ENCODE measurements at regions not wholly inside any gene's neighbourhood (a gene's known extent, or its start where the extent isn't known, plus 50 kb on each side); places are given as distances from the start of the nearest gene placed in this dataset.
A peak's percentile ranks its signal among the peaks of the same experiment; 100 is the strongest.

DNA sequence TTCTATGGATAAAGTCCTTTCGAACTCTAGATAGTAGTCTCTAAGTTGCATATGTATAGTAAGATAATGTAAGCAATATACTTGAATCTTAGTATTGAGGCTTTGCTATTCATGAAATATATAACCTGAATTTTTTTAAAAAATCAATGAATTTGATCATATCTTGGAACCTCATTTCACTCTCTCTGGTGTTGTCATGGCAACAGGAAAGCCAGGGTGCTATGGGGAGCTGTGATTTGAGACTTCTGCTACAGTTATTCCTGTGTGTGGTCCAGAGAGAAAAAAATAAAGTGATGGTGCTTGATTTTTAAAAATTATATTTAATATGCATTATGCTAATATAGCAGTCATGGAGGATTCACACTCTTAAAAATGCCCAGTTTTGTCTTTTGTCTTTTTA lies 508.0 kb downstream of the SNAPC1 start:
- no peak for TF ChIP-seq GTF2A2 (tag; IDR thresholded peaks at IDR 0.05)
- no peak for TF ChIP-seq ZNF23 (CRISPR knock-in tag; IDR thresholded peaks at IDR 0.05)
- TF ChIP-seq SIN3B (IDR thresholded peaks at IDR 0.05; ENCODE audit: low read depth) = no peak
- TF ChIP-seq NCOA6 (IDR thresholded peaks at IDR 0.05) = no peak
- peak; percentile 42 for TF ChIP-seq RFX1 (IDR thresholded peaks at IDR 0.05)
- Histone ChIP-seq H3K4me2 (ENCODE audit: insufficient read depth, low read length) (no peak overlapping the region), H4K20me1 (replicated peaks; ENCODE audit: control insufficient read depth, insufficient read depth, low read length) (no peaks in the 10 kb centered on the region), H2AFZ (ENCODE audit: low read depth, low read length) (no peak overlapping the region), H3K27me3 (ENCODE audit: control insufficient read depth in 2 of 2, insufficient read depth in 2 of 2, low read length in 2 of 2) (no peaks in the 10 kb centered on the region), H3K27ac (ENCODE audit: extremely low read depth, low read depth, low read length) (no peak overlapping the region), H3K9ac (ENCODE audit: insufficient read depth in 1 of 2, low read depth in 2 of 2, low read length in 2 of 2) (no peak overlapping the region), H3K4me1 (replicated peaks in 1 of 2; ENCODE audit: control insufficient read depth in 2 of 2, insufficient read depth in 2 of 2, low read length in 2 of 2) (no peaks in the 10 kb centered on the region), H3K9me3 (replicated peaks; ENCODE audit: control insufficient read depth, insufficient read depth, low read depth, low read length) (no peaks in the 10 kb centered on the region), H3K9me1 (ENCODE audit: control insufficient read depth, insufficient read depth, low read length) (no peaks in the 10 kb centered on the region), H3K4me3 (no peak overlapping the region), H3K36me3 (ENCODE audit: control insufficient read depth, insufficient read depth, low read length) (no peaks in the 10 kb centered on the region), H3K79me2 (ENCODE audit: control insufficient read depth, insufficient read depth, low read length) (no peaks in the 10 kb centered on the region)
- ChIA-PET CTCF (ENCODE audit: low intra/inter-chr PET ratio) (no interaction called here), POLR2A (no interaction called here)
- 0% methylated on average over 1 of the region's 1 CpG for WGBS (ENCODE audit: insufficient coverage, low coverage, missing lambda C conversion rate)
- in situ Hi-C loops (cut with MboI) = no loop called here
- FAIRE-seq (no peak), ATAC-seq (no peak), DNase-seq (ENCODE audit: extremely low read depth in 1 of 4, low spot score in 3 of 4) (no peak)
- no TSS peak for BruUV-seq (replicated peaks)
- intact Hi-C loops (cut with micrococcal nuclease) = no loop called here

DNA sequence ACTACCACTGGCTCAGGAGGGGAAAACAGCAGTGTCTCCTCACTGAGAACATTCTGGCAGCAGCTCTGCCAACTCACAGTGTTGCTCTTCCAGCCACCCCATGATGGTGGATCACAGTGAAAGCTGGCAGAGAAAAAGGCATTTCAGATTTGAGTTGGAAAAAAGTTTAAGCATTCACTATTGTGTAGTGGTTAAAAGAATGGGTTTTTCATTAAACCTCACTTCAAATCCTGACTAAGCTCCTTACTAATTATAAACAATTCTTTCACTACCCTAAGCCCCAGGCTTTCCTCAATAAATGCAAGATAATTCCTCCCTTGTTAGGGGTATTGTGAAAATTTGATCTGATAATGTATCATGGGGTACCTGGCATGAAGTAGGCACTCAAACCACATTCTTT lies 518.1 kb downstream of the SNAPC1 start:
- Histone ChIP-seq H4K20me1 (replicated peaks; ENCODE audit: control insufficient read depth, insufficient read depth, low read length) (no peaks in the 10 kb centered on the region), H2AFZ (ENCODE audit: low read depth, low read length) (no peak overlapping the region), H3K9me1 (ENCODE audit: control insufficient read depth, insufficient read depth, low read length) (no peaks in the 10 kb centered on the region), H3K36me3 (ENCODE audit: control insufficient read depth, insufficient read depth, low read length) (no peaks in the 10 kb centered on the region), H3K4me1 (replicated peaks in 1 of 2; ENCODE audit: control insufficient read depth in 2 of 2, insufficient read depth in 2 of 2, low read length in 2 of 2) (no peaks in the 10 kb centered on the region), H3K9me3 (replicated peaks; ENCODE audit: control insufficient read depth, insufficient read depth, low read depth, low read length) (no peaks in the 10 kb centered on the region), H3K27ac (ENCODE audit: extremely low read depth, low read depth, low read length) (no peak overlapping the region), H3K4me3 (no peak overlapping the region), H3K79me2 (ENCODE audit: control insufficient read depth, insufficient read depth, low read length) (no peaks in the 10 kb centered on the region), H3K27me3 (ENCODE audit: control insufficient read depth in 2 of 2, insufficient read depth in 2 of 2, low read length in 2 of 2) (no peaks in the 10 kb centered on the region), H3K4me2 (ENCODE audit: insufficient read depth, low read length) (no peak overlapping the region), H3K9ac (ENCODE audit: insufficient read depth in 1 of 2, low read depth in 2 of 2, low read length in 2 of 2) (no peak overlapping the region)
- CTCF ChIA-PET (ENCODE audit: low intra/inter-chr PET ratio) = no interaction called here
- TF ChIP-seq NFIC (IDR thresholded peaks at IDR 0.05) (no peak), ZNF197 (CRISPR knock-in tag; IDR thresholded peaks at IDR 0.05; ENCODE audit: low read depth) (no peak)
- TF ChIP-seq, protein P1, sequence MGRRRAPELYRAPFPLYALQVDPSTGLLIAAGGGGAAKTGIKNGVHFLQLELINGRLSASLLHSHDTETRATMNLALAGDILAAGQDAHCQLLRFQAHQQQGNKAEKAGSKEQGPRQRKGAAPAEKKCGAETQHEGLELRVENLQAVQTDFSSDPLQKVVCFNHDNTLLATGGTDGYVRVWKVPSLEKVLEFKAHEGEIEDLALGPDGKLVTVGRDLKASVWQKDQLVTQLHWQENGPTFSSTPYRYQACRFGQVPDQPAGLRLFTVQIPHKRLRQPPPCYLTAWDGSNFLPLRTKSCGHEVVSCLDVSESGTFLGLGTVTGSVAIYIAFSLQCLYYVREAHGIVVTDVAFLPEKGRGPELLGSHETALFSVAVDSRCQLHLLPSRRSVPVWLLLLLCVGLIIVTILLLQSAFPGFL (CRISPR knock-in tag; IDR thresholded peaks at IDR 0.05) = no peak
- in situ Hi-C loops (cut with MboI) (no loop called here), intact Hi-C loops (cut with micrococcal nuclease) (no loop called here)
- BruUV-seq (replicated peaks) = no TSS peak
- ATAC-seq = no peak
- POLR2A ChIA-PET = no interaction called here
- DNase-seq (ENCODE audit: extremely low read depth in 1 of 4, low spot score in 3 of 4) = no peak
- FAIRE-seq = no peak
